Iris pigment epithelial cell (primary cell): ENCODE measurements at regions not wholly inside any gene's neighbourhood (a gene's known extent, or its start where the extent isn't known, plus 50 kb on each side); places are given as distances from the start of the nearest gene placed in this dataset.

Experiments
- DNase-seq: peaks from one replicate; pipeline ENCODE4 v3.0.0-alpha.2; 2011; ENCODE audit warnings: low read depth

DNA sequence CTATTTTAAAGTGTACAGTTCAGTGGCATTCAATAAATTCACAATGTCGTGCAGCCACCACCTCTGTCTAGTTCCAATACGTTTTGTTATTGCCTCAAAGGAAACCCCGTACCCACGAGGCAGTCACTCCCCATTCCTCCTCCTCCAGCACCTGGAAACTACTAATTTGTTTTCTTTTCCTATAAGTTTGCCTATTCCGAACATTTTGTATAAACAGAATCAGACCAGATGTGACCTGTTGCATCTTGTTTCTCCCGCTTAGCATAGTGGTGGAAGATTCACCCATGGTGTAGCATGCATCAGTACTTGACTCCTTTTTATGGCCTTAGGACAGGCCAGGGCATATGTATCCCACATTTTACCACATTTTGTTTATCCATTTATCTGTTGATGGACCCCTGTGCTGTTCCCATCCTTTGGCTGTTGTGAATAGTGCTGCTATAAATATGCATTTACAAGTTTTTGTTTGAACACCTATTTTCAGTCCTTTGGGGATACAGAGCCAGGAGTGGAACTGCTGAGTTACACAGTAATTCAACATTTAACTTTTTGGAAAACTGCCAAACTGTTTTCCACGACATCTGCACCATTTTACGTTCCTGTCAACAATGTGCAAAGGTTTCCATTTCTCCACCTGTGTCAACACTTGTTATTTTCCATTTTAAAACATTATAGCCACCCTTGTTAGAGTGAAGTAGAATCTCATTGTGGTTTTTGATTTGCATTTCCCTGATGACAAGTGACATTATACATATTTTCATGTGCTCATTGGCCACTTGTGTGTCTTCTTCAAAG, 57.8 kb upstream of the STX18 start:
- DNase-seq: no peak

- DNase-seq: no peak
Observed at GRCh38 chr4:4598851-4599411, 57.1 kb upstream of the STX18 start.

- no peak for DNase-seq
Observed at GRCh38 chr4:4596720-4597119, 54.9 kb upstream of the STX18 start.

GRCh38 chr4:4595252-4595651, 53.4 kb upstream of the STX18 start:
- no peak for DNase-seq

GRCh38 chr4:4594285-4594920, 52.6 kb upstream of the STX18 start:
- DNase-seq: no peak

GRCh38 chr4:4593596-4594284, 51.9 kb upstream of the STX18 start:
- no peak for DNase-seq

GRCh38 chr4:4592414-4592813, 50.6 kb upstream of the STX18 start:
- no peak for DNase-seq
